K562 (cell line): ENCODE measurements at regions not wholly inside any gene's neighbourhood (a gene's known extent, or its start where the extent isn't known, plus 50 kb on each side); places are given as distances from the start of the nearest gene placed in this dataset.

ENCODE experiments used
- ATAC-seq: fragments of 200-7000 bp; cut with Tn5 transposase; 3 replicates; pipeline ENCODE4 v1.9.1; 2020; ENCODE audit warnings: moderate library complexity
- BruUV-seq: library from RNA; stranded (reverse); fragments of 400-500 nt; replicated peaks from 2 replicates; lab custom pipeline; 2021; lab: Mats Ljungman, UMichigan
- CTCF ChIA-PET: fragments of 300-600 bp; formaldehyde crosslinking; extraction: SDS; loops from one replicate; lab custom pipeline; 2021; ENCODE audit warnings: low intra/inter-chr PET ratio; lab: Yijun Ruan, JAX
- POLR2A ChIA-PET: fragments of 300-600, 350-650 bp; sonication (Branson Sonifier 250); formaldehyde crosslinking; extraction: SDS; loops from one replicate; lab custom pipeline; 2021; ENCODE audit warnings: antibody characterized with exemption, inconsistent platforms; lab: Yijun Ruan, JAX
- DNase-seq, 4 experiments: peaks; one replicate each; pipeline versions ENCODE4 v3.0.0 to v3.0.0-alpha.2; 2011 to 2018; ENCODE audit warnings: low spot score in 3 of 4, mixed read lengths in 3 of 4; ENCODE audit errors: extremely low read depth in 1 of 4
- FAIRE-seq: peaks from 2 replicates; lab custom pipeline; 2011; peaks lifted over from hg19 to GRCh38; lab: Jason Lieb, UNC
- H2AFZ ChIP-seq: 2 replicates; pipeline ENCODE4 v1.6.0; 2011; ENCODE audit warnings: low read depth, low read length, control low read depth, inconsistent platforms
- H3K27ac ChIP-seq: fragments of 200-600 bp; 3 replicates; pipeline ENCODE4 v1.8.0; 2011; ENCODE audit warnings: low read depth, mild to moderate bottlenecking, control low read depth, inconsistent platforms, low read length, moderate library complexity, mixed read lengths; ENCODE audit errors: extremely low read depth
- H3K27me3 ChIP-seq, 2 experiments: fragments of 300-600 bp in 1 of 2; 2 replicates in 1 of 2; 3 replicates in 1 of 2; pipeline versions ENCODE4 v1.6.0 to v1.8.0; 2011; ENCODE audit warnings: inconsistent platforms in 2 of 2, low read length in 2 of 2, mild to moderate bottlenecking in 1 of 2, mixed read lengths in 1 of 2, moderate library complexity in 1 of 2; ENCODE audit not compliant: control insufficient read depth in 2 of 2, insufficient read depth in 2 of 2
- H3K36me3 ChIP-seq: fragments of 300-600 bp; 3 replicates; pipeline ENCODE4 v1.8.0; 2011; ENCODE audit warnings: mild to moderate bottlenecking, low read length, inconsistent platforms; ENCODE audit not compliant: control insufficient read depth, insufficient read depth
- H3K4me1 ChIP-seq, 2 experiments: fragments of 200-600 bp in 1 of 2; replicated peaks in 1 of 2; 2 replicates in 1 of 2; 3 replicates in 1 of 2; pipeline versions ENCODE4 v1.5.1 to v1.8.0; 2011; ENCODE audit warnings: inconsistent platforms in 2 of 2, low read length in 2 of 2, mild to moderate bottlenecking in 1 of 2, mixed read lengths in 1 of 2, moderate library complexity in 1 of 2; ENCODE audit not compliant: control insufficient read depth in 2 of 2, insufficient read depth in 2 of 2
- H3K4me2 ChIP-seq: 2 replicates; pipeline ENCODE4 v1.6.1; 2011; ENCODE audit warnings: low read length, control low read depth, inconsistent platforms, mixed read lengths; ENCODE audit not compliant: insufficient read depth
- H3K4me3 ChIP-seq: fragments of 200-600 bp; sonication (generic), shearing (Covaris generic); 2 replicates; pipeline ENCODE4 v1.5.1; 2016; ENCODE audit warnings: control low read depth, inconsistent platforms
- H3K79me2 ChIP-seq: fragments of 200-600 bp; 3 replicates; pipeline ENCODE4 v1.8.0; 2011; ENCODE audit warnings: low read length, inconsistent platforms; ENCODE audit not compliant: control insufficient read depth, insufficient read depth
- H3K9ac ChIP-seq, 2 experiments: 2 replicates each; pipeline versions ENCODE4 v1.6.0 to v1.6.1; 2011; ENCODE audit warnings: low read depth in 2 of 2, low read length in 2 of 2, control low read depth in 1 of 2, inconsistent platforms in 1 of 2, mild to moderate bottlenecking in 1 of 2, mixed read lengths in 1 of 2; ENCODE audit not compliant: insufficient read depth in 1 of 2
- H3K9me1 ChIP-seq: one replicate; pipeline ENCODE4 v1.6.0; 2011; ENCODE audit warnings: inconsistent platforms, mild to moderate bottlenecking, low read length, moderate library complexity; ENCODE audit not compliant: control insufficient read depth, insufficient read depth
- H3K9me3 ChIP-seq: replicated peaks from 2 replicates; pipeline ENCODE4 v1.5.1; 2011; ENCODE audit warnings: low read depth, low read length, inconsistent platforms; ENCODE audit not compliant: control insufficient read depth, insufficient read depth
- H4K20me1 ChIP-seq: replicated peaks from 2 replicates; pipeline ENCODE4 v1.6.1; 2011; ENCODE audit warnings: low read length, inconsistent platforms, mixed read lengths; ENCODE audit not compliant: control insufficient read depth, insufficient read depth
- BCL6 ChIP-seq: fragments of 250-450 bp; sonication (Bioruptor Pico); IDR thresholded peaks from 2 replicates; pipeline ENCODE4 v1.4.0; 2020
- CHD2 ChIP-seq: IDR thresholded peaks from 2 replicates; pipeline ENCODE4 v1.6.1; 2011; ENCODE audit warnings: low read depth, low read length
- CREBBP ChIP-seq: IDR thresholded peaks from one replicate; pipeline ENCODE4 v1.6.1; 2012; ENCODE audit warnings: low read depth, mild to moderate bottlenecking, control low read depth, inconsistent platforms, low read length
- FOS ChIP-seq: IDR thresholded peaks from 3 replicates; pipeline ENCODE4 v1.6.1; 2011; ENCODE audit not compliant: insufficient read length; ENCODE audit errors: extremely low read depth
- GMEB1 ChIP-seq: fragments of 250-450 bp; sonication (Bioruptor Pico); IDR thresholded peaks from 2 replicates; pipeline ENCODE4 v1.4.0; 2020; ENCODE audit warnings: mild to moderate bottlenecking
- MED1 ChIP-seq: sonication (generic); formaldehyde crosslinking; IDR thresholded peaks from 2 replicates; pipeline ENCODE4 v1.8.1; 2023; ENCODE audit warnings: missing genetic modification reagents, borderline replicate concordance
- NR3C1 ChIP-seq: sonication (generic); formaldehyde crosslinking; IDR thresholded peaks from 2 replicates; pipeline ENCODE4 v1.8.1; 2022; ENCODE audit warnings: missing genetic modification reagents
- NRF1 ChIP-seq, 2 experiments: fragments of 450-650 bp; IDR thresholded peaks in 1 of 2; conservative IDR thresholded peaks in 1 of 2; 2 replicates each; pipeline ENCODE4 v1.6.1; 2014; ENCODE audit warnings: mild to moderate bottlenecking in 2 of 2
- PKNOX1 ChIP-seq: fragments of 450-650 bp; IDR thresholded peaks from 2 replicates; pipeline ENCODE4 v1.6.1; 2016
- PREB ChIP-seq: sonication (generic); formaldehyde crosslinking; IDR thresholded peaks from 2 replicates; pipeline ENCODE4 v1.8.1; 2023; ENCODE audit warnings: mild to moderate bottlenecking, missing genetic modification reagents
- RBBP5 ChIP-seq: fragments of 200-600 bp; sonication (generic); IDR thresholded peaks from 2 replicates; pipeline ENCODE4 v1.6.1; 2012; ENCODE audit warnings: borderline replicate concordance, mild to moderate bottlenecking, low read length, control low read depth, inconsistent platforms; ENCODE audit not compliant: insufficient read depth, poor library complexity, severe bottlenecking
- SFPQ ChIP-seq: fragments of 200-400 bp; formaldehyde crosslinking; IDR thresholded peaks from 2 replicates; pipeline ENCODE4 v1.6.1; 2017; ENCODE audit warnings: mild to moderate bottlenecking, low read depth, low read length, moderate library complexity
- SMARCE1 ChIP-seq: fragments of 450-650 bp; IDR thresholded peaks from 2 replicates; pipeline ENCODE4 v1.7.1; 2016; ENCODE audit warnings: mild to moderate bottlenecking
- TBL1XR1 ChIP-seq, 2 experiments: IDR thresholded peaks; 2 replicates each; pipeline ENCODE4 v1.6.1; 2012; ENCODE audit warnings: improper control_type of control experiment in 2 of 2, low read length in 2 of 2, mild to moderate bottlenecking in 1 of 2
- ZNF143 ChIP-seq: sonication (generic); formaldehyde crosslinking; IDR thresholded peaks from 2 replicates; pipeline ENCODE4 v1.9.0; 2022; ENCODE audit warnings: mild to moderate bottlenecking, missing genetic modification reagents
- WGBS: fragments of 100-300 bp; shearing (Covaris generic); methylation state at CpG from one replicate; pipeline ENCODE4 v1.1.6; 2016; ENCODE audit warnings: low coverage, mixed read lengths; ENCODE audit not compliant: insufficient coverage; ENCODE audit errors: missing lambda C conversion rate; 5-methylcytosine and 5-hydroxymethylcytosine counted together
- in situ Hi-C: fragments of 300-500 bp; cut with MboI; formaldehyde crosslinking; loops from 4 replicates; pipeline ENCODE4 v1.15.0; 2018; ENCODE audit warnings: inconsistent platforms, mixed read lengths
- intact Hi-C: fragments of 100-400 bp; cut with micrococcal nuclease; formaldehyde crosslinking; loops from 2 replicates; pipeline ENCODE4 v1.14.2; 2022

GRCh38 chr5:89015409-89015808 lies 132.4 kb upstream of the MEF2C start:
- Histone ChIP-seq H3K4me2 (no peak overlapping the region), H4K20me1 (no peaks in the 10 kb centered on the region), H3K27me3 (no peaks in the 10 kb centered on the region), H3K36me3 (no peaks in the 10 kb centered on the region), H3K79me2 (no peaks in the 10 kb centered on the region), H2AFZ (no peak overlapping the region), H3K27ac (no peak overlapping the region), H3K9me1 (no peaks in the 10 kb centered on the region), H3K9ac (no peak overlapping the region), H3K4me3 (no peak overlapping the region), H3K9me3 (no peaks in the 10 kb centered on the region), H3K4me1 (peaks cover 0 to 4% of the 10 kb centered on the region in 2 experiments; a peak in 1 of 5 replicates)
- no TSS peak for BruUV-seq
- in situ Hi-C loops (no loop called here), intact Hi-C loops (no loop called here)
- no peak for ATAC-seq
- no peak for DNase-seq
- ChIA-PET POLR2A (no interaction called here), CTCF (no interaction called here)
- FAIRE-seq, result no peak
- 29% methylated on average over 1 of the region's 1 CpG for WGBS
- TF ChIP-seq BCL6 (CRISPR knock-in tag), result no peak
- no peak for TF ChIP-seq GMEB1
- TF ChIP-seq MED1, result no peak
- no peak for TF ChIP-seq TBL1XR1 (IDR thresholded peaks at IDR 0.05; ENCODE audit: low read length in 2 of 2)
- no peak for TF ChIP-seq RBBP5
- TF ChIP-seq PREB (CRISPR knock-in tag), result no peak
- TF ChIP-seq NR3C1 (CRISPR knock-in tag), result no peak
- no peak for TF ChIP-seq SFPQ
- no peak for TF ChIP-seq CREBBP
- no peak for TF ChIP-seq PKNOX1
- TF ChIP-seq CHD2, result no peak
- TF ChIP-seq NRF1 (conservative IDR thresholded peaks at IDR 0.05 in 1 of 2, IDR thresholded peaks at IDR 0.05 in 1 of 2), result no peak
- TF ChIP-seq ZNF143 (CRISPR knock-in tag), result no peak
- TF ChIP-seq FOS, result no peak
- no peak for TF ChIP-seq SMARCE1
